AG04450 (cell line): ENCODE measurements at regions not wholly inside any gene's neighbourhood (a gene's known extent, or its start where the extent isn't known, plus 50 kb on each side); places are given as distances from the start of the nearest gene placed in this dataset.
A peak's percentile ranks its signal among the peaks of the same experiment; 100 is the strongest.
"Not testable (repeated sequence)": the region's sequence is repeated elsewhere in the genome, so short reads cannot be mapped to it uniquely, and the experiment has no call there.

ENCODE experiments used
- CTCF ChIA-PET: fragments of 300-600, 350-600 bp; formaldehyde crosslinking; extraction: SDS; loops from one replicate; lab custom pipeline; 2022; ENCODE audit warnings: antibody characterized with exemption, inconsistent platforms; lab: Charles Lee
- POLR2A ChIA-PET: fragments of 350-600 bp; formaldehyde crosslinking; extraction: SDS; loops from one replicate; lab custom pipeline; 2021; ENCODE audit warnings: antibody characterized with exemption, inconsistent platforms; lab: Yijun Ruan, JAX
- DNase-seq: peaks from one replicate; pipeline ENCODE4 v3.0.0-alpha.2; 2011; ENCODE audit warnings: low read depth, low spot score
- H3K27ac ChIP-seq: one replicate; pipeline ENCODE4 v1.5.1; 2012; ENCODE audit warnings: low read depth, low read length, control low read depth
- H3K27me3 ChIP-seq: one replicate; pipeline ENCODE4 v1.6.0; 2012; ENCODE audit warnings: low read length; ENCODE audit not compliant: control insufficient read depth, insufficient read depth
- H3K4me3 ChIP-seq: 2 replicates; pipeline ENCODE4 v1.5.1; 2011; ENCODE audit warnings: mild to moderate bottlenecking, low read depth, low read length, control low read depth
- H3K9me3 ChIP-seq: 2 replicates; pipeline ENCODE4 v1.5.1; 2012; ENCODE audit warnings: low read length; ENCODE audit not compliant: control insufficient read depth, insufficient read depth
- CTCF ChIP-seq: IDR thresholded peaks from 2 replicates; pipeline ENCODE4 v1.5.1; 2011; ENCODE audit warnings: low read depth, low read length, control low read depth, inconsistent platforms

- Histone ChIP-seq H3K4me3 (no peak overlapping the region), H3K27ac (no peak overlapping the region), H3K27me3 (peaks cover 19% of the 10 kb centered on the region), H3K9me3 (peaks cover 4% of the 10 kb centered on the region; the same call in 1 of the 2 replicates)
- POLR2A ChIA-PET, result no interaction called here
- no peak for TF ChIP-seq CTCF
- no peak for DNase-seq
- CTCF ChIA-PET, result no interaction called here
Observed at GRCh38 chr3:194064380-194065332, 71.3 kb upstream of the HES1 start.

GRCh38 chr3:194067327-194067726 is 68.6 kb upstream of the HES1 start:
- H3K27ac ChIP-seq, POLR2A ChIA-PET, CTCF ChIA-PET, H3K9me3 ChIP-seq, DNase-seq, H3K4me3 ChIP-seq: not testable (repeated sequence)
- H3K27me3 ChIP-seq, result peaks cover 35% of the 10 kb centered on the region

- TF ChIP-seq CTCF, result no peak
- H3K27me3 ChIP-seq, result peaks cover 42% of the 10 kb centered on the region
- H3K9me3 ChIP-seq, result peaks cover 7% of the 10 kb centered on the region
- ChIA-PET CTCF (no interaction called here), POLR2A (interaction anchor here (0.7 kb wide), 1 partner anchor 21 kb away, joined by 3 read pairs; no protein-coding TSS in a partner anchor)
- H3K4me3 ChIP-seq, result no peak overlapping the region
- no peak for DNase-seq
- H3K27ac ChIP-seq, result no peak overlapping the region
Observed at GRCh38 chr3:194067949-194068362, 68.0 kb upstream of the HES1 start.

GRCh38 chr3:194069421-194070219 is 66.3 kb upstream of the HES1 start:
- peaks cover 7% of the 10 kb centered on the region for H3K9me3 ChIP-seq
- peaks cover 37% of the 10 kb centered on the region for H3K27me3 ChIP-seq
- no peak overlapping the region for H3K27ac ChIP-seq
- no peak for DNase-seq
- ChIA-PET CTCF (no interaction called here), POLR2A (no interaction called here)
- H3K4me3 ChIP-seq, result no peak overlapping the region
- no peak for TF ChIP-seq CTCF

GRCh38 chr3:194070220-194070633 is 65.7 kb upstream of the HES1 start:
- no peak overlapping the region for H3K27ac ChIP-seq
- CTCF ChIA-PET, result no interaction called here
- no peak for DNase-seq
- peak overlapping the region; percentile 51 for H3K4me3 ChIP-seq
- peaks cover 37% of the 10 kb centered on the region for H3K27me3 ChIP-seq
- H3K9me3 ChIP-seq, result peaks cover 7% of the 10 kb centered on the region
- TF ChIP-seq CTCF, result no peak
- POLR2A ChIA-PET, result interaction anchor here (0.9 kb wide), 1 partner anchor 65 kb away, joined by 4 read pairs; no protein-coding TSS in a partner anchor
